ENCODE measurements at regions not wholly inside any gene's neighbourhood (a gene's known extent, or its start where the extent isn't known, plus 50 kb on each side); places are given as distances from the start of the nearest gene placed in this dataset.
"Not testable (repeated sequence)": the region's sequence is repeated elsewhere in the genome, so short reads cannot be mapped to it uniquely, and the experiment has no call there.

DNA sequence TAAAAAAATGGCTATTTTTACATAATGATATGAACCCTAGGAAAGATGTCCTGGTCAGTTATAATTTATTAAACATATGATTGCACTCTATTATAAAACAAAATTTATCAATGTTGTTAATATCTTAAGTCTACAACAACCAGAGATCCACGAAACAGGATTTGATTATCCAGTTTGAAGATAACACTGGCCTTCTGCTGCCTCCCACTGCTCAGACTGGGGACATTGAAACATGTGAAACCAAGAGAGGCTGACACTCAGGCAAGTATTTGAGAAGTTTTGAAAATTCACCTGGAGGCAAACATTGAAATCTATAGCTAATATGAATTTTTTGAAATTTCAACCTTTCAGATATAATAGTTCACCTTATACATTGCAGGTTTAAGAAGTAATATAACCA is 219.3 kb upstream of the HSF2 start:
- DNase-seq (ENCODE audit: low spot score), result peak; percentile 30

DNA sequence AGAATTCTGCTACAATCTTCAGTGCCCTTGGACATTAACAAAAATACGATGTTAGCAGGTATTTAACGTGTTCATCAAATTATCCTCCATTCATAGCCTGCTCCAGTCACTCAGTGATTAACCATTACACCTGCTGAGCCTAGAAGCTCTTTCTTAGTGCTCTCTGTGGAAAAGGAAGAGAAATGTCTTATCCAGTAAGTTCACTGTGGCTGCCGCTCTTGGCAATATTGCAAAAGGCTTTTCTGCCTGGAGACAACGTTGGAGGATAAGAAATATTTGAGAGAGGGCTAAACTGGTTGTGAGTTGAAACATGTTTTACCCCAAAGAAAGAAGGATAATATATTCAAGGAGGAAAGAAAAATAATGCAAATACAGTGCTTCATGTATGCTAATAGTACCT is 217.4 kb upstream of the HSF2 start:
- no peak for DNase-seq (ENCODE audit: low spot score)

DNA sequence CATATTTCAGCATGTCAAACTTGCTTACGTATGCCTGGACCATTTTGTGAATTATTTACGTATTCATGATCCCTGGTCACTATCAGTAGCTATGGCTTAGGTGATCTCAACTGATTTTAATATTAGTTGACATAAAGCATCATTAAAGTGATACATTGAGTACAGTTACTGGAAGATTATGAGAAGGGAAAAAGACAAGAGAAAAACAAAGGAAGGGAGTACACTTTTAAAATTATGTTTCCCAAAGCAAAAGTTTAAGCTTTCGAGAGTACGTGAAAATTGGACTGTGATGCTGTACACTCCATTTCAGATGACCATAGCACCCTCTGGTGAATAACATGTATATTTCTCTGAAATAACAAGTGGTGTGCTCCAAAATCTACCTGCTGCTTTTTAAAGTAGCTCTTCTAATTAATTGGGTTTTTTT is 215.0 kb upstream of the HSF2 start:
- DNase-seq (ENCODE audit: low spot score), result peak; percentile 57

DNA sequence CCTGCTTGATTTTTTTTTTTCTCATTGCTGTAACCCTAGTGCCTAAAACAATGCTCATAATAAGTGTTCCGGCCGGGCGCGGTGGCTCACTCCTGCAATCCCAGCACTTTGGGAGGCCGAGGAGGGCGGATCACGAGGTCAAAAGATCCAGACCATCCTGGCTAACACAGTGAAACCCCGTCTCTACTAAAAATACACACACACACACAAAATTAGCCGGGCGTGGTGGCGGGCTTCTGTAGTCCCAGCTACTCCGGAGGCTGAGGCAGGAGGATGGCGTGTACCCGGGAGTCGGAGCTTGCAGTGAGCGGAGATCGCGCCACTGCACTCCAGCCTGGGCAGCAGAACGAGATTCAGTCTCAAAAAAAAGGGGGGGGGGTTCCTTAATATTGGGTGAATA is 214.0 kb upstream of the HSF2 start:
- not testable (repeated sequence) for DNase-seq (ENCODE audit: low spot score)

DNA sequence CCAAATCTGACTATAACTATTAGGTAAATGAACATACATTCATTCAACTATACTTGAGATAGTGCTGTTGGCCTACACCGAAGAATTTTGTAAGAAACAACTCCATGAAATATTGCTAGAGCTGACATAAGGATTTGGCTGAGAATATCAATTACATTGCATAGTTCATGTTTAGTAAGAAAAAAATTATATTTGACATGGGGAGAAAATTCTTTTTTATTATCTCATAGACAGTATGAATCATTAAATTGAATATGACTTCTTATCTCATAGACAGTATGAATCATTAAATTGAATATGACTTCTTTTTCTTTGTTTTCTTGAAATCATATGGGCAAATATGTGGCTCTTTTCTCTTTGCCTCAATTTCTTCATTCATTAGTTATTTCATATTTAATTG is 212.3 kb upstream of the HSF2 start:
- no peak for DNase-seq (ENCODE audit: low spot score)

DNA sequence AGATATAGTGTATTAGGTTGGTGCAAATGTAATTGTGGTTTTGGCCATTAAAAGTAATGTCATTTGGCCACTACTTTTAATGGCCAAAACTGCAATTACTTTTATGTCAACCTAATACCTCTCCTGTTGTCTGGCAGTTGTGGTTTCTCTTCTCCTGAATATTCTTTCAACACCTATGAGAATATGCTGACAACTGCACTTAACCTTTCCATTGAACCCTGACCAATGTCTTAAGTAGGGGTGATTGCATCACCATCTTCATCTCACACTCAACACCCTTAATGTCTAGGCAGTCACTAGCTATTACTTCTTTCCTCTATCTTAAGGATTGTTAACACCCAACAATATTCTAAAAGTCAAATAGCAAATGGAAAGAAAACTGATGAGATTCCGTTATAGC is 200.5 kb upstream of the HSF2 start:
- no peak for DNase-seq (ENCODE audit: low spot score)

DNA sequence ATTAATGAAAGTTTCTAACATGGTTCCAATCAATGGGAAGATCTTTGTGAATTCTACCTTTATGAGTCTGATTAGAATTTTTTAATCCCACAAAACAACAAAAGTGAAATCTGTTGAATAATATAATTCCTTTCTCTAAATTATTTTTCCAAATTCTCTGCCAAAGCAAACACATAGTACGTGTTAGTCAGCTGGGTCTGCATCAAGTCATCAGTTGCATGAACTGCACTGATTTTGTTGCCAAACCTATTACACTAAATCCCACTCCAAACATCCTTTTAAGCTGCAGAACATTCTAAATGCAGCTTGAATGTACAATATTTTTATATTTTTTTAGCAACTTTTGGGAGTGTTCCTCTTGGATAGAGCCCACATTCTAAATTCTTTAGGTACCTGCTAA is 199.0 kb upstream of the HSF2 start:
- DNase-seq (ENCODE audit: low spot score), result no peak

DNA sequence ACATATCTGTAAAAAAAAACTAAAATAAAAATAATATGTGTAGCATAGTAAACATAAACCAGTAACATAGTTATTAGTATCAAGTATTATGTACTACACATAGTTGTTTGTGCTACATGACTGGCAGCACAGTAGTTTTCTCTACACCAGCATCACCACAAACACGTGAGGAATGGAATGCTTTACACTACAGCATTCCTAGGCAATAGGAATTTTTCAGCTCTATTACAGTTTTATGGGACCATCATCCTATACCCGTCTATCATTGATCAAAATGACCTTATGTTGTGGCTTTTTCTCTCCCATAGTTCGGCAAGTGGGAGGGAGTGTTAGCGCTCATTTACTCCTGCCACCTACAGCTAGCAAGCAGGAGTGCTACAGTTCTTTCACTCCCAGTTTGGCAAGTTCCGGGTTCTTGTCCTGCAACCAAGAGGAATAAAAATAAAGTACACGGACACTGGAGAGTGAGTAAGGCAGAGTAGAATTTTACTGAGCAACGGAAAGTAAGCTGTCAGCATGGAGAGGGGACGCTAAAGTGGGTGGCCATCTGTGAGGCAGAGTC is 196.8 kb upstream of the HSF2 start:
- DNase-seq (ENCODE audit: low spot score), result no peak

DNA sequence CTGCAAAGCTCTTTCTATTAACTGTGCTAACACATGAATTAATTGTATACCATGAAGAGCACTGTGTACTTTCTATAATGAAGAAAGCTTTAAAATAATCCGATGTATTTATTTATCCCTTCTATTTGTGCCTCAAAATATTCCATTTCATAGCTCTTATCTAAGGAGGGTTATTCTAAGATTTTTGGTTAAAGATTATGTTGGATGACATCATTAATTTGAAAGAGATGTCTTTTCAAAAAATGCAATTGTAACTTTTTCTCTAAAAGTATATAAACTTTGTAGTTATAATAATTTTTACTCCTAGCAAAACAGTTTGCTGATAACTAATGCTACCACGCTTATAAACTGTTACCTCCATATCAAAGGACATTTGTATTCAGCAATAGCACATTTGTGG is 192.4 kb upstream of the HSF2 start:
- no peak for DNase-seq (ENCODE audit: low spot score)

DNA sequence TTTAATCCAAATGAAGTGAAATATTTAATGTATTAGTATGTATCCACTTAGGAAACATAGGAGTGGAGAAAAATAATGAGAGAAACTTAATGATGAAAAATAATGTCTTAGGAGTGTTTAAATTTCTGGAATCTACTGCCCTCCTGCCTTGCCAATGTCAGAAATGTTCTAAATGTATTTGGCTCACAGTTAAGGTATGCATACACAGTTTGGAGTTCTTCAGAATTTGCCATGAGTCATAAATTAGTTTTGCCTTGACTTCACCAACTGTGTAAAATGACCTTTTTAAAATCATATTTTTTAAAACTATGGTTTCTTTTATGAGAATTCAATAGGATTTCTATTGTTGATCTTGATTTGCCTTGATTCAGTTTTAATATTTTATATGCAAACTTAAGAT is 191.7 kb upstream of the HSF2 start:
- peak; percentile 13 for DNase-seq (ENCODE audit: low spot score)

DNA sequence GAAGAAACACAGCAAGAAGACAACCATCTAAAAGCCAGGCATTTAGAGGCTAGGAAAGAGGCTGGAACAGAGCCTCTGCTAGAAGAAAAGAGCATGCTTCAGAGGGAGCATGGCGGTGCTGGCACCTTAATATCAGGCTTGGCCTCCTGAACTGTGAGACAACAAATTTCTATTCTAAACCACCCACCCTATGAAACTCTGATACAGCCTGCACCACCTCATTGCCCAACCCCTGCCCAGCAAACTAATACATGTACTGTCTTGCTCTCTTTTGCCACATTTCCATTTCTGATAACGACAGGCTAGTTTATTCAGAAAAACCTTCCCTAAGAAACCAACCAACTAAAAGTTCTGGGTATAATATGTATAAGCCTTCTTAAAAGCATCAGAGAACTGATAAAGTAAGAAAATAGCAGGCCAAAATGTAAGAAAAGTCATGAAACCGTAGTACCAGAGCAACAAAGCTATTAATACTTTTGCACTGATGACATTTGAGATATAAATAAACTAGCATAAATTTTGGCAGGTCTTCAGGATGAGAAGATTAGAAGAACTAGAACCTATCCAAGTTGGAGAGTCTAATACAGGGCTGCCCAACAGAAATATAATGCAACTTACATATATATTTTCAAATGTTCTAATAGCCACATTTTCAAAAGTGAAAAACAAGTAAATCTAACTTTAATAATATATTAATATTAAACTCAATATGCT is 184.7 kb upstream of the HSF2 start:
- DNase-seq (ENCODE audit: low spot score), result no peak

DNA sequence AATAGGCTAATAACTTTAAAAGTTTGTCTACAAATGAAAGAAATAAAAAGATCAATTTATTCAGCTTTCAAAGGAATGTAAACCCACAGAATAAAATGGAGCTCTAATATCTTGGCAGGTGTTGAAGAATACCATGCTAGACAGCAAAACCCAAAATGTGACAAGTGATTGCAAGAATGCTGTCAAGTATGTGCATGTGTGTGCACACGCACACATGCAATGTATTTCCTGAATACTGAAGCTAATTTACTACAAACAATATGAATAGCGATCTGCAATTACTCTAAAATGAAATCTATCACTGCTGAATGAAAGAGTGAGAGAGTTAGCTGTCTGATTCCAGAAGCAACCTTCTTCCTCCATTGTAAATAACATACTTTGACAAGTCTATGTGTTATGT is 179.2 kb upstream of the HSF2 start:
- DNase-seq (ENCODE audit: low spot score), result no peak

DNA sequence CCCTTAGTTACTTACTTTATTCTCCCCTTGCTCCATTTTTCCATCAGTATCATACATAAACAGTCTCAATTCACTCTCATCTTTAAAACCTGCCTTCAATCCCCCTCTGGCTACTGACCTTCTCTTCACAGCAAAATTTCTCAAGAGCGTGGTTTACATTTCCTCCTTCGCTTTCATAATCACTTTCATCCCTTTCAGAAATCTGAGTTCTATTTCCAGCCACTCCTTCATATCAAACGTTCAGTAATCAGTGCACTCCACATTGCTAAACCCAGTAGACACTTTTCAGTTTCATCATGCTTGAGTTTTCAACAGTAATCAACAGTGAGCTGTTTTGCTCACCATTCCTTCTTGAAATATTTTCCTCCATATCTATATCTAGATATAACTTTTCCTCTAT is 176.7 kb upstream of the HSF2 start:
- DNase-seq (ENCODE audit: low spot score), result no peak

DNA sequence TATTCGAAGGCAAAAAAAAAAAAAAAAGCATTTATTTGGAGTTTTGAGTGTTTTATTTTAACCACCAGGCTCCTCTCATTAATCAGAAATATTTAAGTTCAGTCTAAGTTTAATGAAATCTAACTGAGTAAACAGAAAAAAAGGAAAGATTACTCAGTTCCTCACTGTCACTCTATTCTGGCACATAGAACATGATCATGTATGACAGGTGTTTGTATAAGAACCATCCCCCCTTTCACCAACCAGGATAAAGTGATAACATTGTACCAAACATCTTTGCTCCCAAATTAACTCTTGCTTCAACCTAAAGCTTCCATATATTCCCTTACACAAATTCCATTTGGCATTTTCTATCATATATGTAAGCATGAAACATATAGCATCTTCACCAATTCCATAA is 176.2 kb upstream of the HSF2 start:
- DNase-seq (ENCODE audit: low spot score), result no peak

DNA sequence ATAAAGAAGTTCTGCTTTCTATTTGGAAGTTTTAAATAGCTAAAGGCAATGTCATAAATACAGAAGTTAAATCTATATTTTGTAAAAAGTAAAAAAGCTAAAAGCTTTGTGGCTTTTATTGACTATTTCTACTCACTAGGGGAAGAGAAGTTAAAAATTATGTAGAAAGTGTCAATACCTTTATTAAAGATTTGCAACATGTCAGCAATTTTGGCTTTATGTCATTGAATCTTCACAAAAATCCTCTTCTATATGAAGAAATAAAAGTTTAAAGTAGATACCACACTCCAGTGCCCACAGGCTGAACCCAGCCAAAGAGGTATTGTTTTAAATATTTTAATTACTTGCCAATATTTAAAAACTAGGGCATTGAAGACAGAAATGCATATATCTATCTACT is 160.6 kb upstream of the HSF2 start:
- no peak for DNase-seq (ENCODE audit: low spot score)

DNA sequence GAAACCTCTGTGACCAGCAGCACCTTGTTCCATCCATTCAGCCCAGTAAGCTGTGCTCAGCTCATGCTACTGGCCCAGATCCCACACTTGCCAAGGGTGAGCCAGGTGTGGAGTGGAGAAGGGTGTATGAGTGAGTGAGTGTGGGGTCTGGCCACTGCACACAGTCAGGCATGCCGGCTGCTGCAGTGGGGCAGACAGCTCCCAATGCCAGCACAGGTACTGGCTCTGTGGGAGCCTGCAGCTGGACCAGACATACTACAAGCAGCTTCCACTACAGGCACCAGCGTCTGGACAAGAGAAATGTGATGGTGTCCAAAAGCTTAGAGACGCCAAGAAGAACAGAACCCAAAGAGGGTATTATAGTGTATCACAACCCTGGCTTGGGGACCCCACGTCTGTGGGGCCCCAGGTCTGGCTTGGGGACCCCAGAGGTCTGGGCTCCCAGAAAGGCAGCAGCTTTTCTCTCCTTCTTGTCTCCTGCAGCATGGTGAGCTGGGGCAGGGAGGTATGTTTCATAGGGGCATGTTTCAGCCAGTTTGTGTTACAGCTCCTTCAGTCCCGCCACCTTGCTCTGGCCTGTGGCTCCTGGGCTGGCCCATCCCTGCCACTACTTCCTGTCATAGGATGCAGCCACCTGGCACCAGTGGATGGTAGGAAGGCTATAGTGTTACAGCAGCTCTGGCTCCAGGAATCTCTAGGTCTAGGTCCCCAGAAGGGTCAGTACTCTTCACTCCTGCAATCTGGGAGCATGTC is 152.4 kb upstream of the HSF2 start:
- no peak for DNase-seq (ENCODE audit: low spot score)

DNA sequence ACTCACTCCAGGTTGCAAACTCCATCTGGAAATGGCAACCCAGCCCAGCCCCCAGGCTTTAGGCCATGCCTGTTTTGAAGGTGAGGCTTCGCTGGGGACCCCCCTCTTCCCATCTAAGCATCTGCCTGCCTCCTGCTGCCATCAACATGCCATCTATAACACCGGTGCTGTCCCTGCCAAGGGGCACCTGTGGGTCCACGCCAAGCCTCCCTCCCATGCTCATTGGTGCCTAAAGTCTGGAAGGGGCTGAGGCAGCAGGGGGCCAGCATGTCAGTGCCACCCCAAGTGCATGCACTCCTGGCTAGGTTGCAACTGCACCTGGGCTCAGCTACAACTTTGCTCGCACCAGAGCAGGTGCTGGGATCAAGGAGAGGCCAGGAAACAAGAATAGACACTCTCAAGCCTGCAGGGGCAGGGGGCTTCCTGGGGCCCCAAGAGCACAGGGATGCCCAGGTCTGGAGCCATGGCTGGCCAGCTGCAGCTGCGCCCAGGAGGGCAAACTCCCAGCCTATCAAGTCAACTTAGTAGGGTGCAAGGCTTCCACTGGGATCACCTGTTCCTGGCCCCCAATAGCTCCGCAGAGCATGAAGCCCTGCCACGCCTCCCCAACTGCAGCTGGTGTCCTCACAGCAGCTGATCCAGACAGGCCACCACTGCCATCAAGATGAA is 151.3 kb upstream of the HSF2 start:
- no peak for DNase-seq (ENCODE audit: low spot score)

DNA sequence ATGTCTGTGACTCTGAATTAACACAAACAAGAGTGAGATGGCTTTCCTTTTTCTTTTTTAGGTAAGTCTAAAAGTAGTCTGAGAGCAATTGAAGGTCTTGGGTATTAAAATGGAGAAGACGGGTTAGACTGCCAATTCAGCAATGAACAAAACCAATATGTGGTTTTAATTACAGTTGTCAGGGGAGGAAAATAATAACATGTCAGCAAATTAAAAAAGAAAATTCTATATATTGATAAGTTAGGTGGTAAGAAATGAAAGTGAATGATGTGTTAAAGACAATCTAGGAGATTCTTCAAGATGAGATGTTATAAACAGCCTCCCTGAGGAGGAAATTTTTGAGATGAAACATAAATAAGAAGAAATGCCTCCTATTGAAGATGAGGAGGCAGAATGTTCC is 150.6 kb upstream of the HSF2 start:
- DNase-seq (ENCODE audit: low spot score), result no peak

DNA sequence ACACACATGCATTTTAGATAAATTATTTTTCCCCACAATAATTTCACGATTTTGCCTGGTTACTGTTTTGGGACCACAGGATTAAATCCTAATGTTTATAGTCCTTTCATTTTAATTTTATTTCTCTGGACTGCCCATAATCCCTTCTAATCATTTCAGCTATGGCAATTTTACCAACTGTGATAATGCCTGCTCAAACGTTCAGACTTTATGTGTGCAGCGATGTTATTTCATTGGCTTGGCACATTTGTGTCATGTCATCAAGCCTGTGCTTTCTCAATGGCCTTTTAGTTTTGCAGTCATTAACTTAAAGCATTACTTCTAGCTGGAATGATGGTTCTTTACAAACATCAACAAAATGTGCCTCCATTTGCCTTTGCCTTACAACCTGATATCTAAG is 140.6 kb upstream of the HSF2 start:
- DNase-seq (ENCODE audit: low spot score), result no peak

DNA sequence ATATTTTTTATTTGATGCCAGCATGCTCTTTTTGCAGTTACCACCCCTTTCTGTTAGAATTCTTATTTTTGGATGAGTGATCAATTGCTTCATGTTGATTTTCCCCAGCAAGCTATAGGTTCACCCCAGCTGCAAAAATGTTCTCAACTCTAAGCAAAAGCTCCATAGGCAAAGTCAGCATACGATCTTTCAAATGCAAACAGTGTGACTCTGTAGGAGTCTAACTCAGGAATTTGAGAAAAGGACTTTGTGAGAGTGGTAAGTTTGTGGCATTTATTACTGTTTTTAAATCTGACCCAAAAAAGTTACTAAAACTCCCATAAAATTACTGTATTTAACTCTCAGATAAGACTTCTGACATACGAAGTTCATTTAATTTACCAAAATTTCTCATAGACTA is 134.9 kb upstream of the HSF2 start:
- no peak for DNase-seq (ENCODE audit: low spot score)

DNA sequence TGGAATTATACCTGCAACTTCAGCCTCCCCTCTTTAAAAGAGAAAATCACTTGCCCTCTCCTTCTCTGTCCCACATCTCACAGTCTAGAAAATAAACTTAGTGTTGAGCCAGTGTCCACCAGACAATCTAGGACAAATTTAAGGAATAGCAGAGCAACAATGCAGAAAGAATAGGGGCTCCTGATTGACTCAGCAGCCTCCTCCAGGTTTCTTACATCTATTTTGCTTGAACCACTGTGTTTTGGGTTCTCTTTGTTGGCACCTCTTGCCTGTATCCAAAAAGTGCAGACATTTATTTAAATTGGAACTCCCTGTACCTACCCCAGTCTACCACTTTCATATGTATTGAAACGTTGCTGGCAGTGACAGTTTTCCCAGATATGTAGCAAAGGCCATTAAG is 133.7 kb upstream of the HSF2 start:
- no peak for DNase-seq (ENCODE audit: low spot score)

DNA sequence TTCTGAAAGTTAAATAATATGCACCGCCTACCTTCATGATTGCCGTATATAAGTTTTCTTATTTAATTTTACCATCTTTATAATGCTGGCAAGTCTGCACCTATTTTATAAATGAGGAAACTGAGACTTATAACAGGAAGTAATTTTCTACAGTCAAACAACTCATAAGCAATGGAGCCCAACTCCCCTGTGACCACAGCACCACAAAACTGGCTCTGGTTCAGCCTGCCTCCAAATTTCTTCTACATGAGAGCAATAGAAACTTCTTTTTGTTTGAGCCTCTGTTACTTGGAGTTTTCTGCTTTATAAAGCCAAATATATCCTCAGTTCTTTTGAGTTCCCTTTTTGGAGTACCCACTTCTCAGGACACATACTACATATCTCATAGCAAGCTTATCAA is 131.1 kb upstream of the HSF2 start:
- DNase-seq (ENCODE audit: low spot score), result no peak

DNA sequence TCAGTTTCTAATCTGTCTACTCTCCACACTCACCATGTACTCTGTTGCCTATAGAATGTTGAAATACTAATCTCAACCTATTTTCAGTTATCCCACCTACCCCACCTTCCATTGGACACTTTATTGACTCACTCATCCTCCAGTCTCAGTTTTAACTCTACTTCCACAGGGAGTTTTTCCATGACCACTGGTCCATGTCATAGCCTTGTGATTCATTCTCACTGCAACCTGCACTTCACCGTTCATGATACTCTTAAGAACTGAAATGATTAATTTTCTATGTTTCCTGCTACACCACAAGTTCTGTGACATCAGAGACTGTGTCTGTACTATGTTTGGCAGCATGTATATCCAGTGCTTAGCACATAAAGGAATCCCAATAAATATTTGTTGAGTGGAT is 122.8 kb upstream of the HSF2 start:
- no peak for DNase-seq (ENCODE audit: low spot score)
